Lower lobe of right lung (tissue), 2 donors: ENCODE measurements at regions not wholly inside any gene's neighbourhood (a gene's known extent, or its start where the extent isn't known, plus 50 kb on each side); places are given as distances from the start of the nearest gene placed in this dataset.

Experiments
- ATAC-seq, 2 donors: fragments of 200-7000 bp; cut with Tn5 transposase; one replicate each; pipeline ENCODE4 v1.9.1; 2020 to 2022; ENCODE audit warnings: mild to moderate bottlenecking in 2 of 2, moderate library complexity in 2 of 2
- DNase-seq: peaks from one replicate; pipeline ENCODE4 v3.0.0-alpha.2; 2020
- H3K27ac ChIP-seq: fragments of 200-600 bp; one replicate; pipeline ENCODE4 v1.8.0; 2022
- H3K27me3 ChIP-seq: fragments of 200-600 bp; one replicate; pipeline ENCODE4 v1.8.0; 2022; ENCODE audit warnings: low read depth
- H3K36me3 ChIP-seq: fragments of 200-600 bp; one replicate; pipeline ENCODE4 v1.8.0; 2022; ENCODE audit warnings: mild to moderate bottlenecking
- H3K4me1 ChIP-seq: fragments of 200-600 bp; one replicate; pipeline ENCODE4 v1.8.0; 2022
- H3K4me3 ChIP-seq: fragments of 200-600 bp; one replicate; pipeline ENCODE4 v1.8.0; 2022; ENCODE audit warnings: mild to moderate bottlenecking
- H3K9me3 ChIP-seq: fragments of 200-600 bp; one replicate; pipeline ENCODE4 v1.8.0; 2022
- intact Hi-C: fragments of 100-400 bp; cut with DNase I; formaldehyde crosslinking; loops from one replicate; pipeline ENCODE4 v1.11.0; 2022
- TF ChIP-seq, protein P1 (sequence below): fragments of 200-600 bp; IDR thresholded peaks from one replicate; pipeline ENCODE4 v1.8.0; 2022; ENCODE audit warnings: antibody characterized with exemption, mild to moderate bottlenecking
- donor health status: DM: no; HTN: yes; CAD: no; lungs with severe emphysema.

DNA sequence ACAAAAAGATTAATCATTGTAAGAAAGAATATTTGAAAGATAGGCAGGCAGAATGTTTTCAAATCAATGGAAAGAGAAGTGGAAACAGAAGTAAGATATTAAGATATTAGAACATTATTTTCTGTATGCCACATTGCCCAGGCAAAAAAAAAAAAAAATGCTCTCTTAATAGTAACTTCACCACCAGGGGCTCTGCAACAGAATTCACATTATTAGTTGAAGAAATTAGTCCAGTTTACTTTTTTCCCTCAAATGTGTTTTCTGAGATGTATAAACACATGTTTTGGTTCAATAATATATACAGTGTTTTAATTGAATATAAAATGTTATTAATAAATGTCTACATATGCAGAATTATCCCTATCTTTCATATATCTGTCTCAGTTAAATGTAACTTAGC is 78.0 kb upstream of the ADAD1 start:
- H3K4me1 ChIP-seq: no peaks in the 10 kb centered on the region
- H3K9me3 ChIP-seq: no peaks in the 10 kb centered on the region
- TF ChIP-seq, protein P1, sequence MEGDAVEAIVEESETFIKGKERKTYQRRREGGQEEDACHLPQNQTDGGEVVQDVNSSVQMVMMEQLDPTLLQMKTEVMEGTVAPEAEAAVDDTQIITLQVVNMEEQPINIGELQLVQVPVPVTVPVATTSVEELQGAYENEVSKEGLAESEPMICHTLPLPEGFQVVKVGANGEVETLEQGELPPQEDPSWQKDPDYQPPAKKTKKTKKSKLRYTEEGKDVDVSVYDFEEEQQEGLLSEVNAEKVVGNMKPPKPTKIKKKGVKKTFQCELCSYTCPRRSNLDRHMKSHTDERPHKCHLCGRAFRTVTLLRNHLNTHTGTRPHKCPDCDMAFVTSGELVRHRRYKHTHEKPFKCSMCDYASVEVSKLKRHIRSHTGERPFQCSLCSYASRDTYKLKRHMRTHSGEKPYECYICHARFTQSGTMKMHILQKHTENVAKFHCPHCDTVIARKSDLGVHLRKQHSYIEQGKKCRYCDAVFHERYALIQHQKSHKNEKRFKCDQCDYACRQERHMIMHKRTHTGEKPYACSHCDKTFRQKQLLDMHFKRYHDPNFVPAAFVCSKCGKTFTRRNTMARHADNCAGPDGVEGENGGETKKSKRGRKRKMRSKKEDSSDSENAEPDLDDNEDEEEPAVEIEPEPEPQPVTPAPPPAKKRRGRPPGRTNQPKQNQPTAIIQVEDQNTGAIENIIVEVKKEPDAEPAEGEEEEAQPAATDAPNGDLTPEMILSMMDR: no peak
- no peak overlapping the region for H3K27ac ChIP-seq
- H3K36me3 ChIP-seq: peaks cover 40% of the 10 kb centered on the region
- H3K27me3 ChIP-seq: no peaks in the 10 kb centered on the region
- intact Hi-C loops: no loop called here
- no peak for ATAC-seq
- no peak overlapping the region for H3K4me3 ChIP-seq
- no peak for DNase-seq

DNA sequence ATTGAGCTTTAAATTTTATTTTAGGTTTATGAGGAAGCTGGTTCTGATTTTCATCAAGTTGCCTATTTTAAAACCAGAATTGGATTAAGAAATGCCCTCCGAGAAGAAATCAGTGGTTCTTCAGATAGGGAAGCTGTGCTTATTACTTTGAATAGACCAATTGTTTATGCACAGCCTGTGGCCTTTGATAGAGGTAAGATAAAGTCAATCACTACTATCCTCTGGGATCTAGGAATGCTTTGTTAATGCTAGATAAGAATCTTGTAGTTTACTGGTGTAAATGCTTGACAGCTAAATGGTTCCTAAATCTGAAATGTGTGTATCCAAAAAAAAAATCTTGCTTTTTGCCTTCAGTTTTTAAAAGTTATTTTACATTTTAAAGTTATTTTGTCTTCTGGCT is 73.0 kb upstream of the ADAD1 start:
- no peak overlapping the region for H3K27ac ChIP-seq
- H3K9me3 ChIP-seq: no peaks in the 10 kb centered on the region
- H3K27me3 ChIP-seq: no peaks in the 10 kb centered on the region
- DNase-seq (no peak), ATAC-seq (no peak)
- H3K36me3 ChIP-seq: peaks cover 85% of the 10 kb centered on the region
- TF ChIP-seq, protein P1: no peak
- intact Hi-C loops: no loop called here
- no peaks in the 10 kb centered on the region for H3K4me1 ChIP-seq
- H3K4me3 ChIP-seq: no peak overlapping the region

DNA sequence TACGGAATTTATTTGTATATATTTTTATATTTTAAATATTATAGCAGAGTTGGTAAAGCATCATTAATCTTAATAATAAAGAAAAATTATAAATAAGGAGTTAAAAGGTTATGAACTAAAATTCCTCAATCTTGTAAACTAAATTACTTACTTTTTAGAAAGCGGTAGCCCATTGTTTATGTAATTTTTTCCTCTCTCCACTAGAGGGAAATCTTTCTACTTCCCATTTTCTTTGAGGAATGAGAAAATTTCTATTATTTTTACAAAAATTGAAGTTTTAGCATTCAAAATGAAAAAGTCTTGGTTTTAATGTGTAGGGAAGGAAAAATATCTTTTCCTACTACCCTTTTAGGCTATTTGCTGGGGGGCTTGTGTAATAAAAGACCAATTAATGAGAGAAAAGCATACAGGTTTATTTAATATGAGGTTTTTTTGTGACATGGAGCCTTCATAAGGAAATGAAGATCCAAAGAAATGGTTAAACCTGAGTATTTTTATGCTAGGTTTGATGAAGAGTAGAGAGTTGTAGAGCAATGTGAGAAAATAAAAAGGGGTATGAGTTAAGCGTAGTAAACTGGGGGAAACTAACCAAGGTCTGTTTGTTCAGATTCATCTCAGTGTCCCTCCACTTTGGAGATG is 68.7 kb upstream of the ADAD1 start:
- Histone ChIP-seq H3K9me3 (no peaks in the 10 kb centered on the region), H3K27ac (no peak overlapping the region), H3K36me3 (peaks cover 84% of the 10 kb centered on the region), H3K27me3 (no peaks in the 10 kb centered on the region), H3K4me3 (no peak overlapping the region), H3K4me1 (no peaks in the 10 kb centered on the region)
- intact Hi-C loops: no loop called here
- ATAC-seq (no peak), DNase-seq (no peak)
- TF ChIP-seq, protein P1: peak; percentile 42

DNA sequence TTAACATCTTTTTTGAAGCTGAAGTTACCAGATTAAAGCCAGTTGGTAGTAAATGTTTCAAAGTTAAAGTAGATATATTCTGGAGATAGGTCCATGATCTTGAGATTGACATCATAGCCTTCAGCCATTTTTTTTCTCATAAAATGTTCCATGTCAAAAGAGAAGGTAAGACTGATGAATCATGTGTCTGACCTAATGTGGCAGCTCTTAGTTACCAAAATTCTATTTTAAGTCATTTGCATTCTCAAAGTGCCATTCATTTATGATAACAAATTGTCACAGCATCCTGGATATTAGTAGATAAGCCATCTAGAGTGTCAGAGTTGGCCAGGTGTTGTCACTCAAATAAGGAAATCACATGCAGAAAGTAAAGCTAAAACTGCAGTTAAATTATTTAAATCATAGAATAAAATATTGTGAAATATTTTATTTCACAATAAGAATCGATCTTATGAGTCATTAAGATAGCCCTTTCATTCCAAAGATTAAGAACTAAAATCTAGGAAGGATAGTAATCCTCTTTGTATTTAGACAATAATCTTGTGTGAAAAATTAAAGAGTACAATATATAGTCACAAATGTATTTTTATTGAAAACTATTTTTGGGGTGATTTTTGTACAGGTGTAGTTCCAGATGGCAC is 65.7 kb upstream of the ADAD1 start:
- intact Hi-C loops: no loop called here
- Histone ChIP-seq H3K4me3 (no peak overlapping the region), H3K9me3 (no peaks in the 10 kb centered on the region), H3K27me3 (no peaks in the 10 kb centered on the region), H3K4me1 (no peaks in the 10 kb centered on the region), H3K27ac (no peak overlapping the region), H3K36me3 (peaks cover 88% of the 10 kb centered on the region)
- ATAC-seq: no peak
- no peak for DNase-seq
- TF ChIP-seq, protein P1: no peak

DNA sequence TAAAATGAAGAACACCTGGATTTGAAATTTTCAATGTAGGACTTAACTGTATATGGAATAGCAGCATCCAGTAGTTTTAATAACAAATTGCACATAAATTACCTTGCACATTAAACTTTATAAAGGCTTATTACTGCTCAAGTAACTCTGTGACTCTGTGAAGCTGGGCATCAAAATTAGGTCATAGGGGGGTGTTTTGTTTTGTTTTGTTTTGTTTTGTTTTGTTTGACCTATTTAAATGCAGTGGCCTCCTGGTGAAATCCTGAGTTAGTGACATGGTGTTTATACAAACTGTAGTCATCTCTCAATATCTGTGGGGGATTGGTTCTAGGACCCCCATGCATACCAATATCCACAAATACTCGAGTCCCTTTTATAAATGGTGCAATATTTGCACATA is 51.9 kb upstream of the ADAD1 start:
- Histone ChIP-seq H3K4me3 (no peak overlapping the region), H3K27ac (no peak overlapping the region), H3K36me3 (peaks cover 93% of the 10 kb centered on the region), H3K27me3 (no peaks in the 10 kb centered on the region), H3K9me3 (no peaks in the 10 kb centered on the region), H3K4me1 (no peaks in the 10 kb centered on the region)
- TF ChIP-seq, protein P1: no peak
- ATAC-seq (no peak), DNase-seq (no peak)
- intact Hi-C loops: no loop called here
